Body of pancreas (tissue), 4 donors: ENCODE measurements at regions not wholly inside any gene's neighbourhood (a gene's known extent, or its start where the extent isn't known, plus 50 kb on each side); places are given as distances from the start of the nearest gene placed in this dataset.

ENCODE experiments used
- ATAC-seq: fragments of 150-250 bp; one replicate; pipeline ENCODE4 v1.9.1; 2016
- DNase-seq, 4 donors: peaks; one replicate each; pipeline ENCODE4 v3.0.0-alpha.2; 2019
- H3K27ac ChIP-seq, 4 donors: fragments of 200-600 bp; sonication (generic); 1 replicate in 3 of 4; 2 replicates in 1 of 4; pipeline versions ENCODE4 v1.5.1 to v1.6.1; 2016 to 2019; ENCODE audit warnings: mild to moderate bottlenecking in 1 of 4, mixed read lengths in 1 of 4, moderate library complexity in 1 of 4
- H3K27me3 ChIP-seq, 2 donors: fragments of 200-600 bp; sonication (generic); one replicate each; pipeline ENCODE4 v1.6.0; 2016; ENCODE audit warnings: mild to moderate bottlenecking in 1 of 2
- H3K36me3 ChIP-seq, 2 donors: fragments of 200-600 bp; sonication (generic); replicated peaks in 1 of 2; 2 replicates each; pipeline ENCODE4 v1.5.1; 2016; ENCODE audit warnings: low read depth in 2 of 2; ENCODE audit not compliant: insufficient read depth in 1 of 2
- H3K4me1 ChIP-seq: fragments of 200-600 bp; sonication (generic); one replicate; pipeline ENCODE4 v1.6.0; 2016
- H3K4me3 ChIP-seq, 2 donors: fragments of 200-600 bp; sonication (generic); 1 replicate in 1 of 2; 2 replicates in 1 of 2; pipeline ENCODE4 v1.5.1; 2016 to 2019
- H3K9me3 ChIP-seq, 3 donors: fragments of 200-600 bp; sonication (generic); 1 replicate in 2 of 3; 2 replicates in 1 of 3; pipeline ENCODE4 v1.5.1; 2016
- POLR2A ChIP-seq, 3 donors: fragments of 450-650 bp; IDR thresholded peaks; one replicate each; pipeline ENCODE4 v1.6.1; 2016; ENCODE audit warnings: antibody characterized with exemption in 3 of 3, mild to moderate bottlenecking in 2 of 3
- WGBS, 2 donors: methylation state at CpG; one replicate each; pipeline ENCODE4 v1.1.5; 2017; 5-methylcytosine and 5-hydroxymethylcytosine counted together
- intact Hi-C: fragments of 100-400 bp; cut with DNase I; formaldehyde crosslinking; loops from one replicate; pipeline ENCODE4 v1.15.1; 2023
- TF ChIP-seq, protein P1 (sequence below), 7 experiments: fragments of 450-650 bp in 4 of 7; fragments of 200-600 bp in 3 of 7; sonication (generic) in 3 of 7; IDR thresholded peaks; one replicate each; pipeline ENCODE4 v1.5.1; 2016 to 2019; ENCODE audit warnings: antibody characterized with exemption in 7 of 7

DNA sequence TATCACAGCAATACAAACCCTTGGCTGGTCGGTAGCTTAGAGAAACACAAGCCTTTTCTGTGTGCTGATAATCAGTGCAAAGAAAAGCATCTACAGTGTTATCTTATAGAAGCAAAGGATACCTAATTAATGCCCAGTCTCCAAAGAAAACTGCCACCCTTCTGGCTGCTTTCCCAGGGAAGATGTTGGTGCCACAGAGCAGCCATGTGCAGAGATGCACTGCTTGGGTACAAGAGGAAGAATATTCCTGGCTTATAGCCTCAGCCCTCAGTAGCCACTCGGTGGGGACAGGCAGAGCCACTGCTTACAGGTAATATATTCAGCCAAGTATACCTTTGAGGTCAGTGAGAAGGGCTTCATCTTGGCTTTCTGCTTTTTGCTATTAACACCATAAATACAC lies 185.3 kb downstream of the PCSK1 start:
- Histone ChIP-seq H3K4me3 (no peak overlapping the region), H3K27me3 (no peaks in the 10 kb centered on the region), H3K9me3 (no peaks in the 10 kb centered on the region), H3K36me3 (no peaks in the 10 kb centered on the region), H3K27ac (peak overlapping the region; percentile 52 to 68 (median 60)), H3K4me1 (peaks cover 69% of the 10 kb centered on the region)
- DNase-seq = peak in 1 of 4 donors; percentile 12
- WGBS, 2 donors = 31 to 39% methylated on average over 2 of the region's 2 CpGs
- no peak for ATAC-seq
- no peak for TF ChIP-seq POLR2A (IDR thresholded peaks at IDR 0.05)
- TF ChIP-seq, protein P1, sequence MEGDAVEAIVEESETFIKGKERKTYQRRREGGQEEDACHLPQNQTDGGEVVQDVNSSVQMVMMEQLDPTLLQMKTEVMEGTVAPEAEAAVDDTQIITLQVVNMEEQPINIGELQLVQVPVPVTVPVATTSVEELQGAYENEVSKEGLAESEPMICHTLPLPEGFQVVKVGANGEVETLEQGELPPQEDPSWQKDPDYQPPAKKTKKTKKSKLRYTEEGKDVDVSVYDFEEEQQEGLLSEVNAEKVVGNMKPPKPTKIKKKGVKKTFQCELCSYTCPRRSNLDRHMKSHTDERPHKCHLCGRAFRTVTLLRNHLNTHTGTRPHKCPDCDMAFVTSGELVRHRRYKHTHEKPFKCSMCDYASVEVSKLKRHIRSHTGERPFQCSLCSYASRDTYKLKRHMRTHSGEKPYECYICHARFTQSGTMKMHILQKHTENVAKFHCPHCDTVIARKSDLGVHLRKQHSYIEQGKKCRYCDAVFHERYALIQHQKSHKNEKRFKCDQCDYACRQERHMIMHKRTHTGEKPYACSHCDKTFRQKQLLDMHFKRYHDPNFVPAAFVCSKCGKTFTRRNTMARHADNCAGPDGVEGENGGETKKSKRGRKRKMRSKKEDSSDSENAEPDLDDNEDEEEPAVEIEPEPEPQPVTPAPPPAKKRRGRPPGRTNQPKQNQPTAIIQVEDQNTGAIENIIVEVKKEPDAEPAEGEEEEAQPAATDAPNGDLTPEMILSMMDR (IDR thresholded peaks at IDR 0.05) = no peak
- intact Hi-C loops = no loop called here

DNA sequence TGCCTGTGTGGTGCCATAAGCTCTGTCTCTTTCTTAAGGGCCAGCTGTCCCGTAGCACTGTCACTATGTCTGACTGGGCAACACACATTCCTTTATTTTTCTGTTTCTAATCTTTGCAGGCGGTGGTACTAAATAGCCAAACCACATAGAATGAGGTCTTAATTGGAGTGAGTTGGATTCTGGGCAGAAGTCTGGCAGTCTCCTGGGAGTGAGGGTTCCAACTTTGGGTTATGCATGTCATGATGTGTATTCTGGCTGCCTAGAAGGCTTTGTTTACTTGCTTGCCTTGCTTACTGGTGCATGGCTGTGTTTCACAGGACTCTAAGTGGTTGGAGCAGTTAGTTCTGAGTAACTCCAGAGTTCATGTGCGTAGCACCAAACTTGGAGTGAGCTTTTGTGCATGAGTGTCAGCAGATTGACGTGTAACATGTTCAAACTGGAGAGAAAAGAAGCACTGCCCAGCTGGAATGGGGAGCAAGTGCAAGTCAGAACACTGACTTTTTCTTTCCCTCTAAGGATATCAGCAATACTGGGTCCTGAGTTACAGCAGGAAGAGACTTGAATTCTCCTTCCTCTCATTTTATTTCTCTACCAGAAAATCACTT lies 185.8 kb downstream of the PCSK1 start:
- no peaks in the 10 kb centered on the region for H3K36me3 ChIP-seq
- no peaks in the 10 kb centered on the region for H3K27me3 ChIP-seq
- no peak overlapping the region for H3K4me3 ChIP-seq
- ATAC-seq (peak; percentile 64), DNase-seq (peak; percentile 29 to 55 (median 46))
- H3K27ac ChIP-seq = peak overlapping the region; percentile 52 to 68 (median 60)
- H3K9me3 ChIP-seq = no peaks in the 10 kb centered on the region
- 33 to 34% methylated on average over 4 of the region's 4 CpGs for WGBS, 2 donors
- TF ChIP-seq POLR2A (IDR thresholded peaks at IDR 0.05) = peak in 1 of 3 donors; percentile 24
- TF ChIP-seq, protein P1 (IDR thresholded peaks at IDR 0.05) = no peak
- intact Hi-C loops = no loop called here
- H3K4me1 ChIP-seq = peaks cover 68% of the 10 kb centered on the region

DNA sequence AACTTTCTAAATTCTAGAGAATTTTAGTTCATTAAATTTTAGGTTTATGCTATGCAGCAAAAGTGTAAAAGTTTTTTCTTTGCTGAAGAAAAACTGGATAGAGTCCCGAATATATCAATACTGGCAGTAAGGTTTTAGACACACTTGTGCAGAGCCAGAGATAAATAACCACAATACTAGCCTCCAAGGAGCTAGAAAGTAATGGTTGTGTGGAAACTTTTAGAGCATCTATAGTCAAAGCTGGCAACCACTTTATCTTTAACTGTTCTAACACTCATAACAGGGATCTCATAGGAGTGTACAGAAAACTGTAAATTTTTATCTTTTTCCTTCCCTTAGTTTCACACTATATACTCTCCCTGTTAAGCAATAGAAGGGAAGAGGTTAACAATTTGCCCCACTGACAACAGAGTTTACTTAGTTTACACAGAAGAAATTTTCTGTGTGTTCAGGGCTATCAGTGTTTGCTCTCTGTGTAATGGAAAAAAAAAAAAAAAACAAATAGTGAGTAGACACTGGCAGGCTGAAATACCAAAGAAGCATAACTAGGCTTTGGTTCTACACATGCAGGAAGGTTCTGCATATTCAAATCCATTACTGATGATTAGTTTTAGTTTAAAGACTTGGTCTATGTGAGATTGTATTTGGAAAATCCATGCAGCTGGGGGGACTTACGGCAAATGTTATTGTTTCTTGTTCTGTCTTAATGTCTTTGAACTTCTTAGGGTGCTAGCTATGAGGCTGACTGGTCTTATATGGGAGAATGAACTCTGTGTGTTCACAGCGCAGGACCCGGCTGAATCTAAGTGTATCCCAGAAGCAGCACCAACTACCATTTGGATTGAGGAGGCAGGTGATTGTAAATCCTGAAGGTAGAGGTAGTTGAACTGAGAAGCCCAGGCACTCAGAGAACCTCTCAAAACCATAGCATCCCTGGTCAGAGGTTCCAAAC lies 187.6 kb downstream of the PCSK1 start:
- no peak overlapping the region for H3K4me3 ChIP-seq
- no peaks in the 10 kb centered on the region for H3K27me3 ChIP-seq
- peak overlapping the region; percentile 22 to 68 (median 60) for H3K27ac ChIP-seq
- H3K36me3 ChIP-seq = no peaks in the 10 kb centered on the region
- H3K4me1 ChIP-seq = peaks cover 61% of the 10 kb centered on the region
- peak in 1 of 4 donors; percentile 13 for DNase-seq
- peak; percentile 71 for ATAC-seq
- WGBS, 2 donors = 38 to 44% methylated on average over 4 of the region's 4 CpGs
- peak in 1 of 3 donors; percentile 32 for TF ChIP-seq POLR2A (IDR thresholded peaks at IDR 0.05)
- TF ChIP-seq, protein P1 (IDR thresholded peaks at IDR 0.05) = no peak
- no peaks in the 10 kb centered on the region for H3K9me3 ChIP-seq
- intact Hi-C loops = no loop called here

DNA sequence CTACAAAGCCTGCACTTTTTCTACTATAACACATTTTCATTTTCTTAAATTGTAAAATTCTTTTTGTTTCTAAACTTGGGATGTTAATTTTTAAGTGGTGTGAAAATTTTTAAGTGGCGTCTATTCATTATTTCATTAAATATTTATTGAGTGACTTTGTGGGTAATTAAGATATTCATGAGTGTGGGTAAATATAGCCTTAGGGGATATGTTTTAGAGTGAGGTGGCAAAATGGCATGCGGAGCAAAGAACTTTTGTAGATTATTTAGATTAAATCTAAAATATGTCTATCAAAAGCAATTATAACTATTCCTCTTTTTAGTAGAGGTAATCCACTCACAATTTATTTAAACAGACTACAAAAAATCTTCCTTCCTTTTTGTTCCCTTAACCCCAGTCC lies 188.4 kb downstream of the PCSK1 start:
- Histone ChIP-seq H3K27me3 (no peaks in the 10 kb centered on the region), H3K27ac (peak overlapping the region in 3 of 4 donors; percentile 54 to 68 (median 65)), H3K9me3 (no peaks in the 10 kb centered on the region), H3K4me3 (no peak overlapping the region), H3K4me1 (peaks cover 61% of the 10 kb centered on the region), H3K36me3 (no peaks in the 10 kb centered on the region)
- WGBS, 2 donors = 45 to 47% methylated on average over 2 of the region's 2 CpGs
- intact Hi-C loops = no loop called here
- no peak for TF ChIP-seq POLR2A (IDR thresholded peaks at IDR 0.05)
- TF ChIP-seq, protein P1 (IDR thresholded peaks at IDR 0.05) = no peak
- ATAC-seq (no peak), DNase-seq (no peak)
